ENCODE measurements at regions not wholly inside any gene's neighbourhood (a gene's known extent, or its start where the extent isn't known, plus 50 kb on each side); places are given as distances from the start of the nearest gene placed in this dataset.

- TF ChIP-seq CTCF (conservative IDR thresholded peaks at IDR 0.05) = no peak; the same call in 2 of the 3 replicates
- no peak overlapping the region for H2AFZ ChIP-seq (ENCODE audit: low read length)
- no peak overlapping the region for H2BK15ac ChIP-seq (ENCODE audit: low read depth, low read length)
- Mint-ChIP-seq H3K36me3 (ENCODE audit: insufficient read depth in 1 of 3, low read depth in 3 of 3) (peaks cover 0 to 11% (median 0%) of the 10 kb centered on the region in 3 experiments; a peak in 2 of 7 replicates), H3K4me1 (peaks cover 42% of the 10 kb centered on the region in 2 experiments), H3K4me3 (no peak overlapping the region), H3K9me3 (peaks cover 0 to 5% of the 10 kb centered on the region in 2 experiments; a peak in 1 of 5 replicates), H3K27me3 (ENCODE audit: low read depth) (no peaks in the 10 kb centered on the region; the same call in 1 of the 2 replicates), H3K27ac (no peak overlapping the region)
- H2AK5ac ChIP-seq (ENCODE audit: insufficient read length, low read length) = no peak overlapping the region
- H3K14ac ChIP-seq (ENCODE audit: insufficient read depth, low read length) = no peak overlapping the region
- H4K5ac ChIP-seq (ENCODE audit: insufficient read length, low read depth, low read length) = no peak overlapping the region
- no peak overlapping the region for H3K9ac ChIP-seq (ENCODE audit: extremely low read depth, insufficient read length, low read length)
- H3K23ac ChIP-seq (ENCODE audit: insufficient read length, low read depth, low read length) = no peak overlapping the region
- no peak overlapping the region for H3K18ac ChIP-seq (ENCODE audit: insufficient read length, low read depth, low read length)
- H2BK5ac ChIP-seq (ENCODE audit: insufficient read length, low read length) = no peak overlapping the region
- no peaks in the 10 kb centered on the region for H4K20me1 ChIP-seq (ENCODE audit: control insufficient read depth, insufficient read depth, insufficient read length)
- no peaks in the 10 kb centered on the region for H3K27me3 ChIP-seq (ENCODE audit: insufficient read depth, low read length)
- no peaks in the 10 kb centered on the region for H3K79me1 ChIP-seq (ENCODE audit: insufficient read depth, low read depth, low read length, poor library complexity, severe bottlenecking)
- H3K9me3 ChIP-seq (ENCODE audit: control insufficient read depth, low read depth, low read length) = no peaks in the 10 kb centered on the region
- no peak overlapping the region for H2BK20ac ChIP-seq (ENCODE audit: low read depth, low read length, poor library complexity, severe bottlenecking)
- no peak overlapping the region for H3K4ac ChIP-seq (ENCODE audit: low read depth, low read length)
- no peak overlapping the region for H2BK12ac ChIP-seq (ENCODE audit: insufficient read length, low read depth, low read length)
- H4K8ac ChIP-seq (replicated peaks; ENCODE audit: insufficient read length, low read depth, low read length) = no peak overlapping the region
- peaks cover 3% of the 10 kb centered on the region; the same call in 1 of the 2 replicates for H3K4me1 ChIP-seq (ENCODE audit: insufficient read depth, low read length)
- H3K4me2 ChIP-seq (ENCODE audit: insufficient read depth, insufficient read length, low read length) = no peak overlapping the region
- H2BK120ac ChIP-seq (ENCODE audit: low read depth, low read length, poor library complexity, severe bottlenecking) = no peak overlapping the region
- DNase-seq = no peak
- H3T11ph ChIP-seq (ENCODE audit: low read length) = no peak overlapping the region
- no CpG with 5 or more reads among the region's 2 CpGs for WGBS (ENCODE audit: extremely low coverage, insufficient read length, low lambda C conversion rate)
- no peak overlapping the region for H4K91ac ChIP-seq (ENCODE audit: insufficient read length, low read depth, low read length)
- H3K79me2 ChIP-seq (ENCODE audit: insufficient read depth, low read length) = no peaks in the 10 kb centered on the region
- H3K23me2 ChIP-seq (ENCODE audit: insufficient read length, low read depth, low read length, poor library complexity, severe bottlenecking) = no peaks in the 10 kb centered on the region
- H3K56ac ChIP-seq (ENCODE audit: insufficient read length, low read depth, low read length) = no peak overlapping the region
- no peak overlapping the region for H3K27ac ChIP-seq (ENCODE audit: insufficient read length, low read depth, low read length)
These were observed 173.5 kb downstream of the NKX6-1 start for GRCh38 chr4:84325625-84326024.
